Body of pancreas (tissue), 4 donors: ENCODE measurements at regions not wholly inside any gene's neighbourhood (a gene's known extent, or its start where the extent isn't known, plus 50 kb on each side); places are given as distances from the start of the nearest gene placed in this dataset.

ENCODE experiments used
- POLR2A ChIP-seq, 3 donors: fragments of 450-650 bp; IDR thresholded peaks; one replicate each; pipeline ENCODE4 v1.6.1; 2016; ENCODE audit warnings: antibody characterized with exemption in 3 of 3, mild to moderate bottlenecking in 2 of 3
- TF ChIP-seq, protein P1 (sequence below), 7 experiments: fragments of 450-650 bp in 4 of 7; fragments of 200-600 bp in 3 of 7; sonication (generic) in 3 of 7; IDR thresholded peaks; one replicate each; pipeline ENCODE4 v1.5.1; 2016 to 2019; ENCODE audit warnings: antibody characterized with exemption in 7 of 7

DNA sequence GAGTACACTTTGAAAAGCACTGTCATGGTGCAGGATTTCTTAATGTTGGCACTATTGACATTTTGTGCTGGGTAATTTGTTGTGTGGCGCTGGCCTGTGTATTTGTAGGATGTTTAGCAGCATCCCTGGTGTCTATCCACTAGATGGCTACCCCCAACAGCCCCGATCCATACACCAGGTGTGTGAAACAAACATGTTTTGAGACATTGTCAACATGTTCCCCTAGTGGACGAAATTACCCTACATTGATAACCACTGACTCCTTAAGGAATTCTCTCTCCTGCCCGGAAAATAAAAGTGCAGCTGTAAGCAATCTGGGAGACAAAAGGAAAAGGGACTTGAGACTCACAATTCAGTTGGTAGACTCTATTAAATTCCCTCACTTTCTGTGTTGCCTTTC, 52.6 kb upstream of the TMEM200A start:
- no peak for TF ChIP-seq POLR2A (IDR thresholded peaks at IDR 0.05)
- TF ChIP-seq, protein P1, sequence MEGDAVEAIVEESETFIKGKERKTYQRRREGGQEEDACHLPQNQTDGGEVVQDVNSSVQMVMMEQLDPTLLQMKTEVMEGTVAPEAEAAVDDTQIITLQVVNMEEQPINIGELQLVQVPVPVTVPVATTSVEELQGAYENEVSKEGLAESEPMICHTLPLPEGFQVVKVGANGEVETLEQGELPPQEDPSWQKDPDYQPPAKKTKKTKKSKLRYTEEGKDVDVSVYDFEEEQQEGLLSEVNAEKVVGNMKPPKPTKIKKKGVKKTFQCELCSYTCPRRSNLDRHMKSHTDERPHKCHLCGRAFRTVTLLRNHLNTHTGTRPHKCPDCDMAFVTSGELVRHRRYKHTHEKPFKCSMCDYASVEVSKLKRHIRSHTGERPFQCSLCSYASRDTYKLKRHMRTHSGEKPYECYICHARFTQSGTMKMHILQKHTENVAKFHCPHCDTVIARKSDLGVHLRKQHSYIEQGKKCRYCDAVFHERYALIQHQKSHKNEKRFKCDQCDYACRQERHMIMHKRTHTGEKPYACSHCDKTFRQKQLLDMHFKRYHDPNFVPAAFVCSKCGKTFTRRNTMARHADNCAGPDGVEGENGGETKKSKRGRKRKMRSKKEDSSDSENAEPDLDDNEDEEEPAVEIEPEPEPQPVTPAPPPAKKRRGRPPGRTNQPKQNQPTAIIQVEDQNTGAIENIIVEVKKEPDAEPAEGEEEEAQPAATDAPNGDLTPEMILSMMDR (IDR thresholded peaks at IDR 0.05) = no peak
